ENCODE measurements at regions not wholly inside any gene's neighbourhood (a gene's known extent, or its start where the extent isn't known, plus 50 kb on each side); places are given as distances from the start of the nearest gene placed in this dataset.

DNA sequence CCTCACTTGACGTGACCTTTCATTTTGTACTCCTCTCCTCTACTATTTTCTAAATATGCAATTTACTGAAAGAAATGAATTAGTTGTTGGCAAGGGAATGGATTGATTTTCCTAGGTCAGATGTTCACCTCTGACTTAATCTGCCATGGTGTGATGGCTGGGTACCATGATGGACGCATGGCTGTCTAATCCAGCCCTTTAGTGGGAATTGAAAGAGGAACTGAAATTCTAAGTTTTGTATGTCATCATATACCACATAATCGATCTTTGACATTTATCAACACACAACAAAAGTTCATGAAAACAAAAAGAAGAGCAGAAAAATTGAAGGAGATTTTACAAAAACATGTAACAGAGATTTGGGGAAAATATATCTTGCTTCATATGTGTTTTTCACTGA is 331.3 kb upstream of the SNX7 start:
- DNase-seq (ENCODE audit: low spot score): no peak

DNA sequence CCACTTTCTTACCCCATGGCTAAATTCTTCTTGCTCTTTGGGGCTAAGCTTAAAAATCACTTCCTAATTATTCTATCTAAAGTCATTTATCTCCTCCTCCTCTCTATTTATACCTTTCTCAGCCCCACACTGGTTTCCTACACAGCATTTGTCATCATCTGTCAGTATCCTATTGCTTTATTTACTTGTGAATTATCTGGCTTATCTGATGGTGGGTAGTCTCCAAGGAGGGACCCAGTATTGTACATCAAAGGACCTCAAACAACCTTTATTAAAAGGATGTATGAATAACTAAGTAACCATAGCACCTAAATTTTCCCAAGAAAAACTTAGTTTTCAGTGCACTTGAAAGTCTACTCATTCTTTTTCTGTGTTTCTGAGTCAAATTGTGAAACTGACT is 332.7 kb upstream of the SNX7 start:
- DNase-seq (ENCODE audit: low spot score): no peak

DNA sequence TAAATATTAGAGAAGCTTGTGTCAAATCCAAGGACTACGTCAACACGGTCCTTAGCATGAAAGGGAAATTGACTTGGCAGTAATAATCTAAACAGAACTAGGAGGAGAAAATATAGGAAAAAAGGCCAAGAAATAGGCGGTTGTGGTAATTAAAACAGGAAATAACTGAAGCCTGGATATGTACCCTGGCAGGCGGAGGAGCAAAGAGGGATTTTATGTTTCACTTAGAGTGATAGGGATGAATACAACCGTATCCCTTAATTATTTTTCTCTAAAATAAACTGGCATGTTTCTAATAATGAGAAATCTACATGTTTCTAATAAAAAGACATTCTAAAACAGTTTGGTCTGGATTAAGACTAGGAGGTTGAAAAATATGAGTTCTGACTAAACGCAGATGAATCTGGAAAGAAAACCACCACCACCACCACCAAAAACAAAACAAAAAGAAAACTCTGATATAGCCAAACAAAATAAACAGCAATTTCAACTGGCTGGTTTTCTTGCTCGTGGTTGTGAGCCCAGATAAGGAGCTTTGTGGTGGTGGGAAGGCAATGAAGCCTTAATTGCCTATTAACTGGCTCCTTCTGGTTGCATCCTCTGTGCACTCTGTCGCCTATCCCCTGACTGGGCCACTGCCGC is 334.2 kb upstream of the SNX7 start:
- no peak for DNase-seq (ENCODE audit: low spot score)

DNA sequence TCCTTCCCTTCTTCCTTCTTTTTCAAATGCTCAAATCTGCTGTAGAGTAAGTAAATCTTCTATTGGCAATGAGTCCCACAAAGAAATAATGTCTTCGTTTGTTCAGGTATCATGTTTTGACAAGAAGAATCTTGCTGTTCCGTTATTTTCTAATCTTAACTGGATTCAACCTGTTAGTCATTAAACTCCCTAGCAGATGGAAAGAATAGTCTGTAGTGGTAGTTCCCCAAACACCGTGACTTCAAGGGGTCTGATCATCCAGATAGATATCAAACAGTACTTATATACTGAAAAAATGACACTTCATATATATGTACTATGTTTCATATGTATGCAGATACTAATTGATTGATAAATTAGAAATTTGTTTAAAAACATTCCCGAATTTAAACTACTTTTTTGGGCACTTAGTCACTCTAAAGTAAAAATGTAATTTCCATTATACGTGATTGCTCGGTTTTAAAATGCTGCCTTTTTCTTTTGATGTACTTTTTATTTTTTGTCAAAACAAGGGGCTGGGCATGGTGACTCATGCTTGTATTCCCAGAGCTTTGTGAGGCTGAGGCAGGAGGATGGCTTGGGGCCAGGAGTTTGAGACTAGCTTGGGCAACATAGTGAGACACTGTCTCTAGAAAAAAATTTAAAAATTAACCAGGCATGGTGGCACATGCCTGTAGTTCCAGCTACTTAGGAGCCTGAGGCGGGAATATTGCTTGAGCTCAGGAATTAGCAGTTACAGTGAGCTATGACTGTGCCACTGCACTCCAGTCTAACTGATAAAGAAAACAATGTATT is 335.7 kb upstream of the SNX7 start:
- no peak for DNase-seq (ENCODE audit: low spot score)

DNA sequence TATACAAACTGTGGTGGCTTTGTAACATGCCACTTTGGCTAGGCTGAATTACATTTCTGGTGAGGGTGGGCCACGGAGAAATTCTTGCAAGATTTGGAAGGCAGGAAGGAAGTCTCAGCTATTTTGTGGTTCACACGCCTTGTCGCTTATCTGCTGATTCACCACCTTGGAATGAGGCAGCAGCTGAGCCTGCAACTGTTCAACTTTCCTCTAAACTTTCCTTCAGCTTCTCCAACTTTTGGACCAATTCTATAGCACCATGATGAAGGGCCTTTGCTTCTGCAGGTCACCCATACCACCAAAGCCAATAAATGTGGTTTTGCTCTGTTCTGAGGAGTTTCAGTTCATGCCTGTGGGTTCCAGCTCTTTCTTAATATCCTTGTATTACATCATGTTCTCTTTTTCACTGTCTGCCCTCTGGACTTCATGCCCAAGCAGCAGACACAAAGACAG is 337.6 kb upstream of the SNX7 start:
- DNase-seq (ENCODE audit: low spot score): no peak

DNA sequence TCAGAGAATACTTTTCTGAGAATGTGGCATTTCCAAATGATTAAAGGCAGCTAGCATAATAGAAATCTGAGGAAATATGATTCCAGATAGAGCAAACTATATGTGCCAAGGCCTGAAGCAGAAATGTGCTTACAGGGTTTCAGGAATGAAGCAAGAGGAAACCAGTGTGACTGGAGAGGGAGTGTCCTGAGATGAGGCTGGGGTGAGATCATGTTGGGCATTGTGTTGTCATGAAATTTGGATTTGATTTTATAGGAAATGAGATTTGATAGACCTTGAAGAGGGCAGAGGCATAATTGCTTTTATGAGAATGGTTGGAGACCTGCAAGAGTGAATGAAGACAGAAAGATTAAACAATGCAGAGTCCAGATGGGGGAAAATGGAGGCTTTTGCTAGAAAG is 338.1 kb upstream of the SNX7 start:
- DNase-seq (ENCODE audit: low spot score): no peak

DNA sequence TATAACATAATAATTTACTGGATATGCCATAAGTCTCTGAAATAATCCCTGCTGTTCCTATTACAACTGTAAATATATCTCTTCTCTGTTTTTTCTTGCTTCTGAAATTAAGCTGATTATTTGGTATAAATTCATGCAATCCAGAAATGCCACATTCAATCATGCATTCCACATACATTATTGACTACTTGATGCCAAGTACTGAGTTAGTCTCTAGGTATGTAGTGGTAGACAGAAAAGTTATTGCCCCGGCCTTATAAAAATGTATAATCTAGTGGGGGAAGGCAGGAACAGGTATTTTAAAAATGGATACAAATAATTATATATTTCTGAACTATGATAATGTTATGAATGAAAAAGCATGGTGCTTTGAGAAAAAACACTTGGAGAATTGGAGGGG is 338.6 kb upstream of the SNX7 start:
- no peak for DNase-seq (ENCODE audit: low spot score)

DNA sequence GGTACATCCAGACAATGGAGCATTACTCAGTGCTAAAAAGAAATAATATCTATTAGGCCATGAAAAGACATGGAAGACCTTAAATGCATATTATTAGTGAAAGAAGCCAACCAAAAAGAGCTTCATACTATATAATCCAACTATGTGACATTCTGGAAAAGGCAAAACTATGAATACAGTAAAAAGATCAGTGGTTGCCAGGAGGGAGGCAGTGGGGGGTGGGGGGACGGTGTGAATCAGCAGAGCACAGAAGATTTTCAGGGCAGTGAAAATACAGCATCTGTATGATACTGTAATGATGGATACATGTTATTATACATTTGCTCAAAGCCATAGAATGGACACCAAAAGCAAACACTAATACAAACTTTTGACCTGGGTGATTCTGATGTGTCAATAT is 339.4 kb upstream of the SNX7 start:
- DNase-seq (ENCODE audit: low spot score): no peak

DNA sequence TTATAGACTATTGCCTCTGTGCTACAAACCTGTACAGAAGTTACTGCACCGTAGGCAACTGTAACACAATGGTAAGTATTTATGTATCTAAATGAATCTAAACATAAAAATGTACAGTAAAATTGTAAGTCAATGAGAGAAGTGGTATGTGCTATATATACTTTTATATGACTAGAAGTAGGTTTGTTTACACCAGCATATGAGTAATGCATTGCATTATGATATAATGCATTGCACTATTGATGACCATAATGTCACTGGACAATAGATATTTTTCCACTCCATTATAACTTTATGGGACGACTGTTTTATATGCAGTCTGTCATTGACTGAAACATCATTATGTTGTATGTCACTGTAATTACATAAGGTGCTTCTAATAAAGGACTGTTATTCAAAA is 340.3 kb upstream of the SNX7 start:
- DNase-seq (ENCODE audit: low spot score): no peak

DNA sequence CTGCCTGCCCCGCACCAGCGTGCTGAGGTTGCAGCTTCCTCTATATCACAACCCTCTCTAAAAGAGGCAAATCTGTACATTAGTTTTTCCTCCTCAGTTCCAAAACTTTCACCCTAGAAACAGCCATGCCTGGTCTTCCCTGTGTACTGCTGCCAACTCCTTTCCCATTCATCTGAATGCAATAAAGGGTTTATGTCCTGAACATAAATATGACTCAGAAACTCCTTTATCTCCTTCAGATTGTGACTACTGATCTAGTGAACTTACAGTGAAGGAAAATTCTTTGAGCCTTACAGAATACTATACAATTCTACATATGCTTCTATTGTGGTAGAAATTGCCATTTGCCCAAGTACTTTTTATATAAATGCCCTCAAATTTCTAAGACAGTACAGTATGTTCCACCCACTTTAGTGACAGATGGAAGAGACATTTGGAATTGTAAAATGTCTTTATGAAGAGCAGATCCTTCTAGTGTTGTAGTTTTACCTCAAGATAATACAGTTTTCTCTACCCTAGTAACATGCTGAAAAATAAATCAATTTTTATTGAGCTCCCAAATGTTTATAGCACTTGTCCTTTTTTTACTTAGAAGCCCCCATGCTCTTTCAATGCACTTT is 345.1 kb upstream of the SNX7 start:
- no peak for DNase-seq (ENCODE audit: low spot score)

DNA sequence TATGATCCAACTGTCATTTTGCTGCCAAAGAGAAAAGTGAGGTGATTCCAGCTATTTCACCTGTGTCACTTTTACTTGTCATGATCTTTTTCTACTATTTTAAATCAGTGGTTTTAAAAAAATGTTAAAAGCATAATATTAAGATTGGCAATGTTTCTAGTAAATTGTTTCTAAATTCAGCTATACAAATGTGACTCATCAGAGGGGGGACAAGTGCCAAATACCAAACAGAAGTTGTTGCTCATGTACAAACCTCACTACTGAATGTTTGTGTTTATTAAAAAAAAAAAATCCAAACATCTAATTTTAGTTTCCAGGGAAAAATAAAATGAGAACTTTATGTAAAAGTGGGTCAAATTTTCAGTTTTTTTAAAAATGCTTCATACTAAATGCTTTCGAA is 346.2 kb upstream of the SNX7 start:
- no peak for DNase-seq (ENCODE audit: low spot score)

DNA sequence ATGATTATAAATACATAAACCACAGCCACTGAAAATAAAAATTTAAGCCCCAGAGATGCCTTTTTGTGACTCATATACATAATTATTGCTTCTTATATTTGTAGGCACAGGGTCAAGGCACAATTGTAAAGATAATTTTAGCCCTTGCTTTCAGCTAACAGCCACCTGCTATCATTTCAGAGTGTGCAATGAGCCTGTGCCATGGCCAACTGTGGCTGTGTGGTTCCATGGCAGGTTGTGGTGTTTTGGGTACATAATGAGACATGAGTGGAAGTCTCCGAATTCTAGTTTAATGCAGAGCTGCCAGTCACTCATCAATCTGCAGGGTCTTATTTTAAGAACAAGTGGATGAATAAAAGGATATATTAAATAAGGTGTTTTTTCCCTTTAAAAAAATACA is 346.9 kb upstream of the SNX7 start:
- DNase-seq (ENCODE audit: low spot score): no peak

DNA sequence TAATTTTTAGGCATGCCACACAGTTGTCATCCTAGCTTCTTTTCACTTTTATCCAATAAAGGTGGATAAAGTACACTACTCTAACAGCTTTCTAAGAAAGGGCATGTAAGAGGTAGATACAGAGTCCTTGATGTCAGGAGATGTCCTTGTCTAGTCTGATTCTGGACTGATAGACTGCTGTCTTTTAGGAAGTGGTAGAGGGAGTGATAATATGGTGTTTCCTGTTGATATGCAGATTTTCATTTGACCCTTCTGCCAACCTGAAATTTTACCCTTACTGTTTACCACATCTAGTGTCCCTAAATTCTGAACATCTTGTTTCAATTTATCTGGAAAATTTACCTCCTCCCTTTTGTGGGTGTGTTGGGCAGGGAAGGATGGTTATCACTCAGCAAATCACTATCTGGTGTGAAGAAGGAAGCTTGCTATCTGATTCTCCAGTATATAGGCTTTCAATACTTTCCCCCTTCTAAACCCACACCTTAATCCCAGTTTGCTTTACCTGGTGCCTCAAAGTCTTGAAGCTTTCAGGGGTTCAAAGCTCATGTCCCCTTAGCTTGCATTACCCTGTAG is 354.9 kb upstream of the SNX7 start:
- no peak for DNase-seq (ENCODE audit: low spot score)

DNA sequence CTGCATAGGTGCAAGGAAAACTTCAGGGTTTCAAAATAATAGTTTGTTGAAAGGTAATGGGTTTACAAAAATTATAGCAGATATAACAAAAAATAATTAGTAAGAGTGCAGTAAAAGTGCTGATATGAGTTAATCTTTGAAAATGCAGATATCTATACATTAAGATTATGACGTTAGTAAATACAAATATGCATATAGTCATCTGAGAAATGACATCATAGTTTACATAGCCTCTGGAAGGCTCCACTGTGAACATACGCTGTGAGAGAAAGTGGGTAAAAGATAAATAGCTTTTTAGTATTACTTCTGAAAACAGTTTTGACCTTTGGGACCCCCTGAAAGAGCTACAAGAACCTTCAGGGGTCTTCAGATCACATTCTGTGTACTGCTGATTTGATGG is 356.2 kb upstream of the SNX7 start:
- no peak for DNase-seq (ENCODE audit: low spot score)

DNA sequence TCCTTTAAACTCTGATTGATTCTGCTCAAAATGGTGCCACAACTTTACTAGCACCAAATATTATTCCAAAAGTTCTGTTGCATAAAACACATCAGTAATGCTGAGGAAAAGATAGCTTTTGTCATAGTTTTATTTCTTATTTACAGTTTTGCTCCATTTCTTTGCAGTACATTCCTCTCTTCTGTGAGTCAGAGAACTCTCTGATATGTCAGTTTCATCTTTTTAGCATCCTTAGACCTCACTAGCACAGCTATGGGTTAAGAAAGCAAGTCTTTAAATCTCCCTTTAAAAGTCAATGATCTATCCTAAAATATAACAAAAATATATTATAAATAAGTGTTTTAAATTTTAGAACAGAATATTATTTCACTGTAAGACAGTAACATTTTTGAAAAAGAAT is 356.6 kb upstream of the SNX7 start:
- DNase-seq (ENCODE audit: low spot score): no peak

DNA sequence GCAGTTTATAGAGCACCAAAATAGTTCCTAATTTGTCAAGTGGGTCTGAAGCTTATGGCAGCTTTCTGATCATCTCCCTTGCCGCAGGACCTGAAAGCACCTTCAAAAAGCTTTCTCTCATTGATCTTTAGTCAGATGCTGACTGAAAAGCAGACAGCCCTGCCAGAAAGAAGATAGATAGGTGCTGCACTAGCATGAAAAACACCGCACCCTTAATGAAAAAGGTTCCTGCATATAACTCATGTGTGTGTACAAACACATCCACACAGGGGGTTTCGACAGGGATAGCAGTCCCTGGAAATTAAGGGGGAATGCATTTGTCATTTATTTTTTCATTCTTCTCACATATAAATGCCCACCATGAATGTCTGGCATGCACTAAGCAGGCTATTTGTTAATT is 361.7 kb upstream of the SNX7 start:
- DNase-seq (ENCODE audit: low spot score): no peak

DNA sequence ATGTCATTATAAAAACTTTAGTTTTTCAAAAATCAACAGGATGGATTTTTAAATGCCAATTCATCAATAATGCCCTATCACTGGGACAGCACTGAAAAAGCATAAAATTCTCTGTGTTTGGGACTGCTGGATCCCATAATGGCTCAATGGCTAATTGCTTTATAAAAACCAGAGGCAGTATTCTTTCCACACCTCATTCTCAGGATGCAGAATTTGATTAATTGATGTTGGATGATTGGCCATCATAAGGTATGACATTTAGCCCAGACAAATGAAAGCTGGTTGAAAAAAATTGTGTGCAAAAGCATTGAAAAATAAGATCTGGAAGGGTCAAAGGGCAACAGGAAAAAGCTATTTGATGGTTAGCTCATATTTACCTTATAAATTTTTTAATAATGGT is 362.2 kb upstream of the SNX7 start:
- DNase-seq (ENCODE audit: low spot score): no peak

DNA sequence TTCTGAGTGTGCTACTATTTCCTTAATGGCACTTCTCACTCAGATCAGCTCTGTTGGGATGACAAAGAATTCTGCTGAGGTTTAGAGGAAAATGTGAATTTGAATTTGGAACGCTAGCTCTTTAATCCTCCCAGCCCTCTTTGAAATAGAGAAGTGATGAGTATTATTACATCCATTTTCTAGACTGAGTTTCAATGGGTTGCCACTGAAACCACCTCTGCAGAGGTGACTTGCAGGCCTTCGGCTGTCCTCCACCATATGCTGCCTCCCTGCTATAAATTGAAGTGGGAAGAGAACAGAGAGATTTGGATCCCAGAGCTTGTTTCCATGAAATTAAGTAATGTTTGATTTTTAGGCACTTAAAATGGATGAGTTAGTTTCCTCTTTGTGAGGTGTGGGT is 363.2 kb upstream of the SNX7 start:
- no peak for DNase-seq (ENCODE audit: low spot score)

DNA sequence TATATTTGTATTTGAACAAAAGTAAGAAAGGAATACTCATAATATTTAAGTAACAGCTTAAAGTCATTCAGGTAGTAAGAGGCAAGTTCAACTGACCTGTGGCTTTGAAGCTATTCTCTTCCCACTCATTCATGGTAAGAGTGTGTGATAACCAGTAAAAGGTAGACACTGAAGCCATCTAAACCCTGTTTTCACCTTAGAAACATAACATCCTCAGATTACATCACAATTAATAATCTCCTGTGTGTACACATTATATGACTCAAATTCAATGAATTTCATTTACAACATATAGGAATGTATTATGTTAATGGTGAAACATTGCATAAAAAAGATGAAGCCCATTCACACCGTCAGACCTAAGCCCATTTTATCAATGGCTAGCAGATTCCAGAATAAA is 364.8 kb upstream of the SNX7 start:
- DNase-seq (ENCODE audit: low spot score): no peak

DNA sequence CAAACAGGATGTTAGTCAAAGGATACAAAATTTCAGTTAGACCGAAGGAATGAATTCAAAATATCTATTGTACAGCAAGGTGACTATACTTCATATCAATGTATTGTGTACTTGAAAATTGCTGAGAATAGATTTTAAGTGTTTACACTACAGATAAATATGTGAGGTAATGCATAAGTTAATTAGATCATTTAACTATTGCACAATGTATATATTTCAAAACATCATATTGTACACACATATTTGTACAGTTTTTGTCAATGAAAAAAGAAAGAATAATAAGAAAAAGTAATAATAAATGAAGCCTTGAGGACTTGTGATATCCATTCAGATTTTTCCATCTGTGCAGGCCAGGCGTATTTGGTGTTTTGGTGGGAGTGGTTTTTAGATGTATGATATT is 367.4 kb upstream of the SNX7 start:
- DNase-seq (ENCODE audit: low spot score): no peak

DNA sequence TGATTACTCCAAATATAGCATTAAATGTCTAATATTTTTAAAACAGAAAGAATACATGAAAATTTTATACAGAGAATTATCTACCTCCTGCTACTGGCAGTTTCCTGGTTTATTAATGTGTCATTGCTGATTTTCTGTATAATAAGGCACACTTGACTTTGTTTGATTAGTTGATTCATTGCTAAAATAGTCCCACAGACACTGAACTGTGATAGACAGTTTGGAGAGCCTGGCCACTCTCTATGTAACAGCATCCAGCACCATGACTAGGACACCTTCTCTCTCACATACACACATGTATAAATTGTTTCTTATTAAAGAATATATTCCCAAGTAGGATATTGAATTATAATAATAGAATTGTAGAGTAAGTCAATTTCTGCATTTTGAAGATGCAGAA is 368.5 kb upstream of the SNX7 start:
- DNase-seq (ENCODE audit: low spot score): no peak

DNA sequence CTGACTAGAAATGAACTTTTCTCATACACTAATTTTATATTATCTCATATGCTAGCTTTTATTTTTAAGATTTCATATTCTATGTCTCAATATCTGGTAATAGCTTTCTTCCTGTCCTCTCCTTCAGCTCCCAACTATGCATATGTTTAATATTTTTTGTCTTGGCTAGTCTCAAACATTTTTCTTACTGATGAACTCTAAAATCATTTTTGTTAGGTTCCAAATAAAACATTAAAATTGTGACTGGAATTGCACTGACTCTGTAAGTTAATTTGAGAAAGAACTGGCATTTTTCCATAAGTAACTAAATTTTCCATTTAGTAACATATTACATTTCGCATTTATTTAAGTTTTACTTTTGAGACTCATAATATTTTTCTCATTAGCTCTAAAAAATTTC is 368.5 kb upstream of the DPYD start:
- DNase-seq (ENCODE audit: low spot score): no peak

DNA sequence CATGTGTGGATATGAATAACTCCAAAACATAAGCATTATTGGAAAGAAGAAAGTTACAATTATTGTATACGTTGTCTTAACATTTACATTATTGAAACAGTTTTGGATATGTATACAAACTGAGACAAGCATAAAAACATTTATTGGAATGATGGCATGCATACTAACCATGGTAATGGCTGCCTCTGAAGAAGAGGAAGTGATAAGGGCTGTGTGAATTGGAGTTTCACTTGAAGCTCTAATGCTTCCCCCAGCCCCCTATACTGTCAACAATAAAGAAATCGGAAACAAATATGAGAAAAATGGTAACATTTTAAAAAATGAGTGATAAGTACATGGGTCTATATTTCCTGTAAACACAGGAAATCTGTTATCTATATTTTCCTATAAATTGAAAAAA is 367.7 kb upstream of the DPYD start:
- no peak for DNase-seq (ENCODE audit: low spot score)
